Liver (tissue), 8 donors: ENCODE measurements at regions not wholly inside any gene's neighbourhood (a gene's known extent, or its start where the extent isn't known, plus 50 kb on each side); places are given as distances from the start of the nearest gene placed in this dataset.

Experiments
- DNase-seq: peaks from one replicate; pipeline ENCODE4 v3.0.0-alpha.2; 2017; ENCODE audit warnings: low spot score
- H3K27ac ChIP-seq, 2 donors: one replicate each; pipeline ENCODE4 v1.7.0; 2013; ENCODE audit warnings: inconsistent platforms in 2 of 2, low read length in 2 of 2, control low read depth in 1 of 2, low read depth in 1 of 2, mild to moderate bottlenecking in 1 of 2
- H3K27me3 ChIP-seq, 4 donors: one replicate each; pipeline versions ENCODE4 v1.6.1 to v1.7.0; 2013; ENCODE audit warnings: low read length in 3 of 4, inconsistent platforms in 1 of 4, mild to moderate bottlenecking in 1 of 4, moderate library complexity in 1 of 4; ENCODE audit not compliant: control insufficient read depth in 4 of 4, insufficient read depth in 4 of 4
- H3K36me3 ChIP-seq, 4 donors: one replicate each; pipeline versions ENCODE4 v1.6.1 to v1.7.0; 2013; ENCODE audit warnings: low read length in 3 of 4, mild to moderate bottlenecking in 3 of 4, low read depth in 1 of 4, moderate library complexity in 1 of 4; ENCODE audit not compliant: control insufficient read depth in 4 of 4, insufficient read depth in 3 of 4
- H3K4me1 ChIP-seq, 4 donors: one replicate each; pipeline versions ENCODE4 v1.6.1 to v1.7.0; 2013; ENCODE audit warnings: low read length in 3 of 4, mild to moderate bottlenecking in 3 of 4, moderate library complexity in 1 of 4; ENCODE audit not compliant: control insufficient read depth in 4 of 4, insufficient read depth in 4 of 4
- H3K4me3 ChIP-seq, 3 donors: one replicate each; pipeline versions ENCODE4 v1.6.1 to v1.7.0; 2013; ENCODE audit warnings: low read length in 3 of 3, control low read depth in 1 of 3, low read depth in 1 of 3, mild to moderate bottlenecking in 1 of 3
- H3K9ac ChIP-seq, 2 donors: one replicate each; pipeline ENCODE4 v1.7.0; 2013; ENCODE audit warnings: low read length in 2 of 2, mild to moderate bottlenecking in 2 of 2, moderate library complexity in 2 of 2, control low read depth in 1 of 2, low read depth in 1 of 2
- H3K9me3 ChIP-seq, 4 donors: one replicate each; pipeline versions ENCODE4 v1.6.1 to v1.7.0; 2013; ENCODE audit warnings: low read length in 3 of 4; ENCODE audit not compliant: control insufficient read depth in 4 of 4
- EGR1 ChIP-seq, 2 donors: IDR thresholded peaks; 2 replicates each; pipeline ENCODE4 v1.6.1; 2016 to 2018; ENCODE audit warnings: antibody characterized with exemption in 2 of 2, low read depth in 2 of 2
- FOXA1 ChIP-seq: IDR thresholded peaks from 2 replicates; pipeline ENCODE4 v1.6.1; 2016; ENCODE audit warnings: antibody characterized with exemption
- FOXA2 ChIP-seq: IDR thresholded peaks from 2 replicates; pipeline ENCODE4 v1.6.1; 2016; ENCODE audit warnings: antibody characterized with exemption
- GABPA ChIP-seq, 2 donors: IDR thresholded peaks in 1 of 2; conservative IDR thresholded peaks in 1 of 2; 2 replicates each; pipeline ENCODE4 v1.6.1; 2016; ENCODE audit warnings: antibody characterized with exemption in 2 of 2, mild to moderate bottlenecking in 1 of 2, moderate library complexity in 1 of 2
- HNF4G ChIP-seq: IDR thresholded peaks from 2 replicates; pipeline ENCODE4 v1.6.1; 2016; ENCODE audit warnings: antibody characterized with exemption
- JUND ChIP-seq, 2 donors: IDR thresholded peaks; 2 replicates each; pipeline ENCODE4 v1.6.1; 2016; ENCODE audit warnings: antibody characterized with exemption in 2 of 2
- NR2F2 ChIP-seq: IDR thresholded peaks from 2 replicates; pipeline ENCODE4 v1.6.1; 2016; ENCODE audit warnings: antibody characterized with exemption
- RAD21 ChIP-seq, 2 donors: IDR thresholded peaks; 2 replicates each; pipeline ENCODE4 v1.6.1; 2016; ENCODE audit warnings: antibody characterized with exemption in 2 of 2, mild to moderate bottlenecking in 2 of 2
- RXRA ChIP-seq, 2 donors: IDR thresholded peaks; 2 replicates each; pipeline ENCODE4 v1.6.1; 2017 to 2018; ENCODE audit warnings: antibody characterized with exemption in 2 of 2, mild to moderate bottlenecking in 1 of 2
- TAF1 ChIP-seq: conservative IDR thresholded peaks from 2 replicates; pipeline ENCODE4 v1.6.1; 2016; ENCODE audit warnings: antibody characterized with exemption, mild to moderate bottlenecking
- YY1 ChIP-seq: IDR thresholded peaks from 2 replicates; pipeline ENCODE4 v1.6.1; 2016; ENCODE audit warnings: antibody characterized with exemption, mild to moderate bottlenecking
- WGBS: extraction: QIAGEN DNeasy Blood & Tissue Kit; methylation state at CpG from one replicate; pipeline ENCODE4 v1.1.7; 2013; 5-methylcytosine and 5-hydroxymethylcytosine counted together
- TF ChIP-seq, protein P1 (sequence below): IDR thresholded peaks from 2 replicates; pipeline ENCODE4 v1.6.1; 2016; ENCODE audit warnings: antibody characterized with exemption
- TF ChIP-seq, protein P2 (sequence below): fragments of 150-350 bp; IDR thresholded peaks from 2 replicates; pipeline ENCODE4 v1.5.1; 2017; ENCODE audit warnings: improper control_type of control experiment, low read depth, low read length; ENCODE audit not compliant: missing input control
- TF ChIP-seq, protein P3 (sequence below): IDR thresholded peaks from 2 replicates; pipeline ENCODE4 v1.6.1; 2016; ENCODE audit warnings: antibody characterized with exemption, mild to moderate bottlenecking
- TF ChIP-seq, protein P4 (sequence below): IDR thresholded peaks from 2 replicates; pipeline ENCODE4 v1.6.1; 2016; ENCODE audit warnings: antibody characterized with exemption
- donor health status: healthy.
- donor health status: healthy.
- donor health status: healthy.
- donor health status: healthy.
- donor health status: healthy.

DNA sequence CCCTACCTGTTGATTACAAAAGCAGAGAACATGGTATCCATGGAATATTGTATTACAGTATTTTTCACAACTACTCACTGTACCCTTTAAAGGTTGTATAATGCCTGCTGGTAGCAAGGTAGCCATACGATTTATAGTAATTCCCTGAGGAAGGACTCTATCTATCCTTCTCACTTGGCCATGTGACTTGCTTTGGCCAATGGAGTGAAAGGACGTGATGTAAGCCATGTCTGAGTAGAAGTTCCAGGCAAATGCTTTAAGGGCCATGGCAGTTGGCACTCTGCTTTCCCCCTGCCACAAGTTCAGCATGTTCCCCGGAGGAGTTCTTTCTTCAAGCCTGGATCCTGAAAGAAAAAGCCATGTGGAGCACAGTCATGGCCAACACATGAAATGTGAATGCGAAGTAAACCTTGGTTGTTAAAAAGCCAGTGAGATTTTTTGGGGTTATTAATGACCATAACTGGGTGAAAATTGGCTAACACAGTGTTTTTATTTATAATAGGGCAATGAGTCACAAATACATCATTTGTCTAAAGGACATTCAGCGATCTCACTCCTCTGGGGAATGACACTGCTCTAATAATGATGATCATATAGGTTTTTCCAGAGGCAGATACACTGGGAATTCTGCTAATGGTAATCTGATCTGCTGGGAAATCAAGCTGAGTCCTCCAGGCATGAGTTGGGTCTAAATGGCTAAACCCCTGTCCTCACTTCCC lies 67.4 kb upstream of the SLC38A2 start:
- Histone ChIP-seq H3K4me1 (peaks cover 2 to 14% (median 10%) of the 10 kb centered on the region in 4 donors), H3K27ac (no peak overlapping the region), H3K9me3 (no peaks in the 10 kb centered on the region), H3K9ac (no peak overlapping the region), H3K27me3 (no peaks in the 10 kb centered on the region), H3K4me3 (no peak overlapping the region), H3K36me3 (no peaks in the 10 kb centered on the region)
- no peak for DNase-seq
- TF ChIP-seq FOXA1 = no peak
- no peak for TF ChIP-seq RAD21 (IDR thresholded peaks at IDR 0.05)
- no peak for TF ChIP-seq FOXA2
- TF ChIP-seq, protein P1, sequence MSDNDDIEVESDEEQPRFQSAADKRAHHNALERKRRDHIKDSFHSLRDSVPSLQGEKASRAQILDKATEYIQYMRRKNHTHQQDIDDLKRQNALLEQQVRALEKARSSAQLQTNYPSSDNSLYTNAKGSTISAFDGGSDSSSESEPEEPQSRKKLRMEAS = no peak
- TF ChIP-seq YY1 = no peak
- TF ChIP-seq JUND (IDR thresholded peaks at IDR 0.05) = no peak
- no peak for TF ChIP-seq EGR1 (IDR thresholded peaks at IDR 0.05; ENCODE audit: low read depth in 2 of 2)
- 95% methylated on average over 5 of the region's 5 CpGs for WGBS

DNA sequence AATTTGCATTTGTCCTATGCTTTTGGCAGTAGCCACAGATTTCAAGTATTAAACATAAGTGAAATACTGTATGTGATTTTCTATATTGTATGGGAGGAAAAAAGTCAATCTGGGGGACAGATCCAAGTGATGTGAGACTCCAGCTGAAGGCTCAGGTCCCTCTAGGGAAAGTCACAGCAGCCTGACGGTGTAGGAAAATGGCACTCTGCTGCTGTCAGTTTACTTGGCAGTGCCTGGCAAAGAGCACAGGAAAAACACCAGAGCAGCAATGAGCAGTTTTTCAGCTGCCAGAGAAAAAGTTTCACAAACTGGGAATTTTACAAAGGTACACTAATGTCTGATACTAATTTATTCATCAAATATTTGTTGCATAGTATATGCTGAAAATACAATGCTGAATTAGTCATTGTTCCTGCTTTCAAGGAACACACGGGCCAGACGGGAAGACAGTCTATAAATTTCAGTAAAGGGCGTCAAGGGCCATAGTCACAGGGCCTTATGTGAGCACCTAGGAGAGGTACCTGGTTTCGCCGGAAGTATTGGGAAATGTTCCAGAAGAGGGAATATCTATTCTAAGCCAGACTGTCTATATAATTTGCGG lies 66.2 kb upstream of the SLC38A2 start:
- Histone ChIP-seq H3K4me3 (no peak overlapping the region), H3K9me3 (no peaks in the 10 kb centered on the region), H3K27me3 (no peaks in the 10 kb centered on the region), H3K27ac (no peak overlapping the region), H3K4me1 (peaks cover 2 to 6% (median 4%) of the 10 kb centered on the region in 4 donors), H3K9ac (no peak overlapping the region), H3K36me3 (no peaks in the 10 kb centered on the region)
- DNase-seq = no peak
- TF ChIP-seq YY1 = no peak
- TF ChIP-seq EGR1 (IDR thresholded peaks at IDR 0.05; ENCODE audit: low read depth in 2 of 2) = no peak
- no peak for TF ChIP-seq GABPA (IDR thresholded peaks at IDR 0.05 in 1 of 2, conservative IDR thresholded peaks at IDR 0.05 in 1 of 2)
- TF ChIP-seq, protein P1 = no peak
- TF ChIP-seq FOXA1 = no peak
- TF ChIP-seq JUND (IDR thresholded peaks at IDR 0.05) = no peak
- WGBS = 94% methylated on average over 7 of the region's 7 CpGs

DNA sequence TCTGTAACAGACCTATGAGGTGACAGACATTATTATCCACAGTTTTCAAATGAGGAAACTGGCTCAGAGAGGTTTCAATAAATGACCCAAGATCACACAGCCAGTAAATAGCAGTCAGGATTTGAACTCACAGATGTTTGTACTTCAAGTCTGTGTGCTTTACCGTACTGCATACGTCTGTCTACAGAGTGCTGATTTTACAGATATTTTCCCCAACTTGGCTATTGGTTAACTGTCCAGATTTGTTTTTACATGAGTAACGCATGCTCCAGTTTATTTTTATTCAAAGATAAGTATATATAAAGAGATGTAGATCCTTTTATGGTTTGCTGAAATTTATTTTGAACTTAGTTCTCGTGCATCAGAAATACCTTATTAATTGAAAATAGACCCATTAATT lies 65.7 kb upstream of the SLC38A2 start:
- peaks cover 0 to 2% (median 0%) of the 10 kb centered on the region in 4 donors for H3K4me1 ChIP-seq
- no peak for DNase-seq
- no peak overlapping the region for H3K4me3 ChIP-seq
- no peak overlapping the region for H3K27ac ChIP-seq
- TF ChIP-seq HNF4G (no peak), NR2F2 (no peak), RAD21 (IDR thresholded peaks at IDR 0.05) (no peak), FOXA2 (no peak), RXRA (IDR thresholded peaks at IDR 0.05) (no peak), TAF1 (no peak), GABPA (IDR thresholded peaks at IDR 0.05 in 1 of 2, conservative IDR thresholded peaks at IDR 0.05 in 1 of 2) (no peak)
- TF ChIP-seq, protein P2, sequence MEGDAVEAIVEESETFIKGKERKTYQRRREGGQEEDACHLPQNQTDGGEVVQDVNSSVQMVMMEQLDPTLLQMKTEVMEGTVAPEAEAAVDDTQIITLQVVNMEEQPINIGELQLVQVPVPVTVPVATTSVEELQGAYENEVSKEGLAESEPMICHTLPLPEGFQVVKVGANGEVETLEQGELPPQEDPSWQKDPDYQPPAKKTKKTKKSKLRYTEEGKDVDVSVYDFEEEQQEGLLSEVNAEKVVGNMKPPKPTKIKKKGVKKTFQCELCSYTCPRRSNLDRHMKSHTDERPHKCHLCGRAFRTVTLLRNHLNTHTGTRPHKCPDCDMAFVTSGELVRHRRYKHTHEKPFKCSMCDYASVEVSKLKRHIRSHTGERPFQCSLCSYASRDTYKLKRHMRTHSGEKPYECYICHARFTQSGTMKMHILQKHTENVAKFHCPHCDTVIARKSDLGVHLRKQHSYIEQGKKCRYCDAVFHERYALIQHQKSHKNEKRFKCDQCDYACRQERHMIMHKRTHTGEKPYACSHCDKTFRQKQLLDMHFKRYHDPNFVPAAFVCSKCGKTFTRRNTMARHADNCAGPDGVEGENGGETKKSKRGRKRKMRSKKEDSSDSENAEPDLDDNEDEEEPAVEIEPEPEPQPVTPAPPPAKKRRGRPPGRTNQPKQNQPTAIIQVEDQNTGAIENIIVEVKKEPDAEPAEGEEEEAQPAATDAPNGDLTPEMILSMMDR = no peak
- TF ChIP-seq, protein P1 = no peak
- TF ChIP-seq, protein P3, sequence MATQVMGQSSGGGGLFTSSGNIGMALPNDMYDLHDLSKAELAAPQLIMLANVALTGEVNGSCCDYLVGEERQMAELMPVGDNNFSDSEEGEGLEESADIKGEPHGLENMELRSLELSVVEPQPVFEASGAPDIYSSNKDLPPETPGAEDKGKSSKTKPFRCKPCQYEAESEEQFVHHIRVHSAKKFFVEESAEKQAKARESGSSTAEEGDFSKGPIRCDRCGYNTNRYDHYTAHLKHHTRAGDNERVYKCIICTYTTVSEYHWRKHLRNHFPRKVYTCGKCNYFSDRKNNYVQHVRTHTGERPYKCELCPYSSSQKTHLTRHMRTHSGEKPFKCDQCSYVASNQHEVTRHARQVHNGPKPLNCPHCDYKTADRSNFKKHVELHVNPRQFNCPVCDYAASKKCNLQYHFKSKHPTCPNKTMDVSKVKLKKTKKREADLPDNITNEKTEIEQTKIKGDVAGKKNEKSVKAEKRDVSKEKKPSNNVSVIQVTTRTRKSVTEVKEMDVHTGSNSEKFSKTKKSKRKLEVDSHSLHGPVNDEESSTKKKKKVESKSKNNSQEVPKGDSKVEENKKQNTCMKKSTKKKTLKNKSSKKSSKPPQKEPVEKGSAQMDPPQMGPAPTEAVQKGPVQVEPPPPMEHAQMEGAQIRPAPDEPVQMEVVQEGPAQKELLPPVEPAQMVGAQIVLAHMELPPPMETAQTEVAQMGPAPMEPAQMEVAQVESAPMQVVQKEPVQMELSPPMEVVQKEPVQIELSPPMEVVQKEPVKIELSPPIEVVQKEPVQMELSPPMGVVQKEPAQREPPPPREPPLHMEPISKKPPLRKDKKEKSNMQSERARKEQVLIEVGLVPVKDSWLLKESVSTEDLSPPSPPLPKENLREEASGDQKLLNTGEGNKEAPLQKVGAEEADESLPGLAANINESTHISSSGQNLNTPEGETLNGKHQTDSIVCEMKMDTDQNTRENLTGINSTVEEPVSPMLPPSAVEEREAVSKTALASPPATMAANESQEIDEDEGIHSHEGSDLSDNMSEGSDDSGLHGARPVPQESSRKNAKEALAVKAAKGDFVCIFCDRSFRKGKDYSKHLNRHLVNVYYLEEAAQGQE = no peak
- TF ChIP-seq, protein P4, sequence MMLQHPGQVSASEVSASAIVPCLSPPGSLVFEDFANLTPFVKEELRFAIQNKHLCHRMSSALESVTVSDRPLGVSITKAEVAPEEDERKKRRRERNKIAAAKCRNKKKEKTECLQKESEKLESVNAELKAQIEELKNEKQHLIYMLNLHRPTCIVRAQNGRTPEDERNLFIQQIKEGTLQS = no peak
- 91% methylated on average over 4 of the region's 4 CpGs for WGBS
- no peak overlapping the region for H3K9ac ChIP-seq
- no peaks in the 10 kb centered on the region for H3K36me3 ChIP-seq
- no peaks in the 10 kb centered on the region for H3K9me3 ChIP-seq
- H3K27me3 ChIP-seq = no peaks in the 10 kb centered on the region
